ENCODE measurements at regions not wholly inside any gene's neighbourhood (a gene's known extent, or its start where the extent isn't known, plus 50 kb on each side); places are given as distances from the start of the nearest gene placed in this dataset.
A peak's percentile ranks its signal among the peaks of the same experiment; 100 is the strongest.
"Not testable (repeated sequence)": the region's sequence is repeated elsewhere in the genome, so short reads cannot be mapped to it uniquely, and the experiment has no call there.

DNA sequence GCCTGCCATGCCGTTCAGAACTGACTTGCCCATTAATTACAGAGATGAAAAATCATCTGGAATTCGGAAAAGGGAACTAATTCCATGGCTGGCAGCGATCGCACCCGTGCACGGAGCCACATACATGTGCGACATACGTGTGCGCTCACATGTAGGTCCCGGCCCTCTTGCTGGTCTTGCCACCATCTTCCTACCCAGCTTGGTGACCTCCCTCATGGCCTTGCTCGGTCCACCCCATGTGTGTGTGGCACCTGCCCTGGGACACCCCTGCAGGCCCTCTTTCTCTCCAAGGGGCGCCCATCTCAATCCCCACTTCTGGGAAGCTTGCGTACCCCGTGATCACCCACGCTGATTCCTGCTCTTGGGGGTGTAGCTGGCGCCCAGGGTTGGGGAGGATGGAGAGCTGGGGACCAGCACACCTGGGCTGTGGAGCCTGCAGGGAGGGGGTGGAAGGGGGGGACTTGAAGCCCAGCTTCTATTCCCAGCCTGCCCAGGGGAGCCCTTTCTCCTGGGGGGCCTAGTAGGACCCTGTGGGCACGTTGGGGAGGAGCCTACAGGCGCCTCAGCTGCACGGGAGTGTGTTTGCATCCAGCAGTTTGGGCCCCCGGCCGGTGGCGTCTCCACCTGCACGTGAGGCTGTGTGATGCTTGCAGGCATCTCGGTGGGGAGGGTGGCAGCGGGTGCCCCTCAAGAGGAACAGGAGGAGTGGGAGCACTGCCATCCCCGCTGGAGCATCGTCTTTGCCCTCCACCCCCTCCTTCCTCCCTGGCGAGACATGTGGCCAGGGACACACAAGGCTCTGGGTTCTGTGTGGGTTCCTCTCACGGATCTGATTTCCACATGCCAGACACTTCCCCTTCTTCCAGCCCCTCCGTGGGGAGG lies 112.6 kb downstream of the CRLF3 start:
- DNase-seq = not testable (repeated sequence)

DNA sequence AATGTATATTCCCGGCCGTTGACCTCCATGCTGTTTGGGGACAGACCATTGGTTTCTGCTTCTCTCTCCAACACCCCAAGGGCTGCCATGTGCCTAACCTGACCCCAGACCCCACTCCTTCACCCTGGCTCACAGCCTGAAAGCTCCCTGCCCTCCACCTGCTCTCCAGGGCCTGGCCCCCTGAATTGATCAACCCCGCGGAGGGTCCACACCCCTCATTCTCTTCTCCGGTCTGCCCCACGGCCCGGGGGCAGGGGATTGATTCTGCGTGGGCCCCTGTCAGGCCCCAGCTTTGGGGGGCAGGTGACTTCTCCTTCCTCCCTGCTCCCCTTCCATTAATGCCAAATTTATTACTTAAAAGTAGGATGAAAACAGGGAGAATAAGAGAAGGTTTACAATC lies 113.3 kb downstream of the CRLF3 start:
- not testable (repeated sequence) for DNase-seq

DNA sequence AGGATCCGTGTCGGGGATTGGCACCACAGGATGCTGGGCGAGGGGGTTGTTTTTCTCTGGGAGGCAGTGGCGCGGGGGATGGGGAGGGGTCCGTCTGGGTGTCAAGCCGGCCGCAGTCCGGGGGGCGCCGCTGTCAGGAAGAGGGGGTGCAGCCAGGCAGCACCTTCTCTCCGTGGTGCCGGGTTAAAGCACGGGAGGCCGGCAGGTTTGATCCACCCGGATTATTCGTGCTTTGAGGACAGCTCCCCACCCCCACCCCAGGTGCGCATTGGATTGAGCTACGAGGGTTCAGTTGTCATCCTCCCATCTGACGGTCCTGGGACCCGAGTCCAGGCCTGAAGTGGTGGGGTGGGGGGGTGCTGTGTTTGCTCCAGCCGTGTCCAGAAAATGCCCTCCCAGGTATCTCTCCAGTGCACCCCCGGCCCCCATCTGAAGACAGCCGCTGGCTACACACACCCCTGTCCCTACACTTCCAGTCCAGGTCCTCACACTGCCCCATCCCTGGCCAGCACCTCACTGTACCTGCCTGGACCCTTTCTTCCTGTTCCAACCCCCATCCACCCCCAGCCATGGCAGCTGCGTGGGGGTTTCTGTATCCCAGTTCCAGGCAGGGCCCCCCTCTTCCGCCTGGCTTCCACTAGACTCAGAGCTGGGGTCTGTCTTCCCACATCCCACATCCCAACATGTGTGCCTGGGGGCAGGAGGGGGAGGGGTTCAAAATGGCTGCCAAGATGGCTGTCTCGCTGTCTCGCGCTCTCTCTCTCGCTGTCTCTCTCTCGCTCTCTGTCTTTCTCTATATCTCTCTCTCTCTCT lies 114.0 kb downstream of the CRLF3 start:
- not testable (repeated sequence) for DNase-seq

DNA sequence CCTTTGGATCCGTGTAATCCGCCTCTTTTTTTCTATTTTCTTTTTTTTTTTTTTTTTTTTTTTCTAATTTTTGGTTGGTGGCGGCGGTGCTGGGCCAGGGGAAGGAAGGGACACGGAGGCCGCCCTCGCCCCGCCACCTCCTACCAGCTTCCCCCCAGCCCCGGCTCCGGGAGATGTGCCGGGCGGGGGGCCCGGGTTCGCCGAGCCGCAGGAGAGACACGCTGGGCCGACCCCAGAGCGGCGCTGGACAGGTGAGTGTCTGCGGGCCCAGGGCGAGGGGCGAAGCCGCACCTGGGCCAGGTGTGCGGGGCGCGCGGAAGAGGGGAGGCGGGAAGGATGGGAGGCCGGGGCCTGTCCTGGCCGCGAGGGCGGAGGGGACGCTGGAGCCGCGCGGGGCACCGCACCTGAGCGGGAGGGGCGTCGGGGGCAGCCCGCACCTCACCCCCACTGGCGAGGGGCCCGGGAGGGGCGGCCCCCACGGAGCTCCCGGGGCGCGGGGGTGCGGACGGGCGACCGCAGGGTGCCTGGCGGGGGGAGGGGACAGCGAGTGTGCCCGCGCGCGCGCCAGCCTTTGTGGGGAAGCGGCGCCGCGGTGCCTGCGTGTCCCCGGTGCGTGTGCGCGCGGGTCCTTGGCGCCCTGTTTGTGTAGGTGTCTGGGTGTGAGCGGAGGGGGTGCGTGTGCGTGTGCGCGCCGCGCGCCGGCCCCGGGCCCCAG lies 114.8 kb downstream of the CRLF3 start:
- DNase-seq = peak; percentile 69

DNA sequence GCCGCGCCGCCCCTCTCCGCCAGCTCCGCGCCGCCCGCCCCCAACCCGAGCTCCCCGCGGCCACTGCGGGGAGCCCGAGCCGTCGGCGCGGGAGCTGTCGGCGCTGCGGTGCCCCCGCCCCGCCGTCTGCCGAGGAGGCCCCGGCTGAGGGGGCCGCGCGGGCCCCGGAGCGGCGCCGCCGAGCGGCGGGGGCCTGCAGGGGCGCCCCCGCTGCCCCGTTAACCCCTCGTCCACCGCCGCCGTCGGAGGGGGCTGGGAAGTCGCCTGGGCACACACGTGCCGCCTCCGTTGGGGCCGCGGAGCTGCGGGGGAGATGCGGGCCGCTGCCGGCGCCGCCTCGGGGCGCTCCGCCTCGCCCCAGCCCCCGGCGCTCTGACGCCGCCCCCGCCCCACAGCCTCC lies 115.4 kb downstream of the CRLF3 start:
- DNase-seq = peak; percentile 70

DNA sequence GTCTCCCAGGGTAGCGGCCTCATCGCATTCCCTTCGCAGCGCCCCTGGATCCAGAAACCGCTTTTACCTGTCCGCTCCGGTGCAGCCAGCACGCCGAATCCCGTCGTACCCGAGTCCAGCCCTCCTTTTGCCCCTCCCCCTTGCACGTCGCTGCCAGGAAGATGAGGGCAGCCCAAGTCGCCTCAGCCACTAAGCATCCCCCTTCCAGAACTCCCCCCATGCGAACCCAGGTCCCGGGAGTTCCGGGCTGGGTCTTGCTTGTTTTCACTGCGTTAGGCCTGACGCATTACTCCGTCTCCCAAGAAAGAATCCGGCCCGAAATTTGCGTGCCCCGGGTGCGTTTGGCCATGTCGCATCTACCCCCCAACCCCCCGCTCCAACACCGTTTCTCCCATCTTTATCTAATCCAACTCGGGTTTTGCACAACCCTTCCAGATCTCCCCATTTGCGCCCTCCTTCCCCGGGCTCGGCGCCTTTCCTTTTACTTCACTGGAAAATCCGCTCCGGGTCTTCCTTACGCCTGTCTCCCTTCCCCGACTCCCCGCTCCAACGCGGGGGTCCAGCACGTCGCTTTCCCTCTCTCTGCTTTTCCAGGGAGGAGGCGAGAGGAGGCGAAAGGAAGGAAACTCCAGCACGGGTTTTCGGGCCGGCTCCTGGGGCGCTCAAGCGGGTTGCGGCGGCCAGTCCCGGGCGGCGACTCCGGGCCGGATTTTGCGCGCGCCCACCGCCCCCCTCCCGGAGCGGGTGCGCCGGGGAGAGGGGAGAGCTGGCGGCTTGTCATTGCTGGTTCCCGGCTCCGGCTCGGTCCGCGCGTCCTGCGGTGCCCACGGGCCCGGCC lies 116.0 kb downstream of the CRLF3 start:
- DNase-seq = peak; percentile 88

DNA sequence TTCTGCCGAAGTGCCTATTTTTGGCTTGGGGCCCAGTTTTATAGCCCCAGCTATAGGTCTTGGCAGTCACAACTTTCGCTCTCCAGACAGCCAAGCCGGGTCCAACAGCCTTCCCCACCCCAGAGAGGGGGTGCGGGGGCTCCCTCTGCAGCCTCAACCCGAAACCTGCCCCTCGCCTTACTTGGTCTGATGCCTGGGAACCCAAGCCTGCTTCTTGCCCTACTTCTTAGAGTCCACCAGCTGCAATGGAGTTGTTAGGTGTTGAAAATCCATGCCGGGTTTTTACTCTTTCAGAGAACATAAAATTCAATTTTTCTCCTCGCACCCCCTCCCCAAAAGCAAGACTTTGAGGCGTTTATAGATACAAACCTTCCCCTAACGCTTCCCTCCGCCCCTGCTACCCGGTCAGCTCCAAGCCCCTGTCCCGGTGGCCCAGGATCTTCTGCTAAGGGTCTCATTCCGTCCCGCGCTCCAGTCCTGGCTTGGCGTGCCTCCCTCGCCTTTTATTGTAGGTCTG lies 116.7 kb downstream of the CRLF3 start:
- DNase-seq = not testable (repeated sequence)

DNA sequence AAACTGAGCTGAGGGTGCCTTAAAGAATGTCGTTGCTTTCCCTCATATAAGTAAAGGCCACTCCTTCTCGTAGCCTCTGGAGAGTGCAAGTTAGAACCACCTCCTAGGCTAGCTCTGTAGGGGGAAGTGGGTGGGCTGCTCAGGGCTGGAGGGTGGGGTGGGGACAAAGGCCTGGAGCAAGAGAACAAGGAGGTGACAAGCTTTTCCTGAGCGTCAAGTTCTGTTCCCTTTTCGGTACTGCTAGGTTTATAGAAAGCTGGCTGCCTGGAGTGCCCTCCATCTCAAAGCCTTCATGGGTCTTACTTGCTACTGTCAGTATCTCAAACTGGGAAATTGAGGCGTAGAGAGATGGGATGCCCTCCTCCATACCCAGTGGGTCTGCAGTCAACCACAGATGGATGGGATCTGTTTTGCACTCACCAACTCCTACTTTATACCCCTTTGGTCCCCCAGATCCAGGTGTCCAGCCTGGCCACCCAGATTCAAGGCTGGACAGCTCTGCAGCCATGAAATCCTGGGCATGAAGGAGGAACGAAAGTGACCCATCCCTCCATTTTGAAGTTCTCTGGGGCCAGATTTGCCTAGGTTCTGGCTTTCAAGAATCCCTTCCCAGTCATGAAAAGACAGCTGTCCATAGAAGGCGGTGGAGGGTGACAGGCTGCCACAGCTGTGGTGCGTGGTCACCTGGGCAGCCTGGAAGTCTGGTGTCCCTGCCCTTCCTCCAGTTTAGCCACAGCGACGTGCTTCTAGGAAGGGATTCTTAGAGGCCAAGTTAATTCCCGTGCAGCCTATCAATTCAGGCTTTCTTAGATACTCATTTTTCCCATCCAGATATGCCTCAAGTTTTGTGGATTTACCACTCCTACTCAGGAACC lies 117.8 kb downstream of the CRLF3 start:
- not testable (repeated sequence) for DNase-seq

DNA sequence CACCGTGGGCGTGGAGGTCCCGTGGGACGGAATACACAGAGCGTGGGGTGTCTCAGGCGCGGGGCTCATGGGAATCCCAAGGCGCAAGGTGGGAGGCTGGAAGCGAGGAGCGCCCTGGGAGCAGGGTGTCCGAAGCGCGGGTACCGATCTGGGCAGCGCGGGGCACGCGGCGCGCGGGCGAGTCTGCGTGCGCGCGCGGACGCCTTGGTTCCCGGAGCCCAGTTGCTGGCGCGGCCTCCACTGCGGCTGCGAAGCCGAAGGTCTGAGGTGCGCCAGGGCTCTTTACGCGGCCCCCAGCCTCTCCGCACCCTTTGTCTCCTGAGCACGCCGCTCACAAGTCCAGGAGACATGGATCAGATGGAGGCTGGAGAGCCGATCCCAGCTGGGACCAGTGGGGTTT lies 118.5 kb downstream of the CRLF3 start:
- not testable (repeated sequence) for DNase-seq

DNA sequence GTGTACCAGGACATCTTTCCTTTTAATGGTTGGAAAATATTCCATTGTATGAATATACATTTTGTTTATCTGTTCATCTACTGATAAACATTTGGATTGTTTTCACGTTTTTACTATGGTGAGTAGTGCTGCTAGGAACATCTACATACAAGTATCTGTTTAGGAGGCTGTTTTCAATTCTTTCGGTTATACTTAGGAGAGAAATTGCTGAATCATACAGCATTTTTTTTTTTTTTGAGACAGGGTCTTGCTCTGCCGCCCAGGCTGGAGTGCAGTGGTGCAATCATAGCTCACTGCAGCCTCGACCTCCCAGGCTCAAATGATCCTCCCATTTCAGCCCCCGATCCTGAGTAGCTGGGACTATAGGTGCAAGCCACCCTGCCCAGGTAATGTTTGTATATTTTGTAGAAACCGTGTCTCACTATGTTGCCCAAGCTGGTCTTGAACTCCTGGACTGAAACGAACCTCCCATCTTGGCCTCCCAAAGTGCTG lies 122.9 kb downstream of the CRLF3 start:
- no peak for DNase-seq

DNA sequence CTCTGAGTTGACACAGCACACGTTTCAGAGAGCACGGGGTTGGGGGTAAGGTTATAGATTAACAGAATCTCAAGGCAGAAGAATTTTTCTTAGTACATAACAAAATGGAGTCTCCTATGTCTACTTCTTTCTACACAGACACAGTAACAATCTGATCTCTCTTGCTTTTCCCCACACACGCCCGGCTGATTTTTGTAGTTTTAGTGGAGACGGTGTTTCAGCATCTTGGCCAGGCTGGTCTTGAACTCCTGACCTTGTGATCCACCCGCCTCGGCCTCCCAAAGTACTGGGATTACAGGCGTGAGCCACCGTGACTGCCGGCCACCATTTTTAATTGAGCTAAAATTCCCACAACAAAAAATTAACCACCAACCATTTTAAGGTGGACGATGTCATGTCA lies 123.7 kb downstream of the CRLF3 start:
- not testable (repeated sequence) for DNase-seq

DNA sequence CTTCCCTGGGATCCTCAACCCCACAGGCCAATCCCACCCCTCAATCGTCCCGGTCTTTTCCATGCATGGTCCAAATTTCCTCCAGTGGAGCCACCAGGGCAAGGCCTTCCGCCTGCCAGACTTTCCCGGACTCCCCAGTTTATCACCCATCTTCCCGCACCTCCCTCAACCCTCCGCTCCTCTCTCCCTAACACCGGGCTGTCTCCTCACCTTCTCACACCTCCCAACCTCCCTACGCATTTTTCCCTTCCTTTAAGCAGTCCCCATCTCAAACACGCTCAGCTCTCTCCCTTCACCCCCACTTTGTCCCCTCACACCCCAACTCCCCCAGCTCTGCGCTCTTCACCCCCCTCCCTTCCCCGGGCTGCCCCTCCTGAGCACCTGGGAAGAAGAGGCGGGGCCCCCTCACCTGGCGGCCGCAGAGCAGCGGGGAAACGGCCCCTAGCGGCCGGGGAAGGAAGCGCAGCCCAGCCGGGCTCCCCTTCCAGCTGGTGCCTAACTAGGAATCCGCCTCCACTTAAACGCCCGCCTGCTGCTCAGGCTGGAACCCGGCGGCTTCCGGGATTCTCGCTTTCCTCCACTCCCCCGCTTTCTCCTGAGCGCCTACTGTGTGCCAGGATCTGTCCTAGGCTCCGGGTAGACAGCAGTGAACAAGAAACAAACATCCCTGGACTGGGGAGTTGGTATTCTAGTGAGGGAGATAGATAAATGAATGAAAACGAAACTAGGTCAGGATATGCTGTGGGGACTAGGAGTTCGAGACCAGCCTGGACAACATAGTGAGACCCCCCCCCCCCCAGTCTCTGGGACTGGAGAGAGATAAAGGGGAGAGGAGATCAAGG lies 126.7 kb downstream of the CRLF3 start:
- DNase-seq = peak; percentile 91

DNA sequence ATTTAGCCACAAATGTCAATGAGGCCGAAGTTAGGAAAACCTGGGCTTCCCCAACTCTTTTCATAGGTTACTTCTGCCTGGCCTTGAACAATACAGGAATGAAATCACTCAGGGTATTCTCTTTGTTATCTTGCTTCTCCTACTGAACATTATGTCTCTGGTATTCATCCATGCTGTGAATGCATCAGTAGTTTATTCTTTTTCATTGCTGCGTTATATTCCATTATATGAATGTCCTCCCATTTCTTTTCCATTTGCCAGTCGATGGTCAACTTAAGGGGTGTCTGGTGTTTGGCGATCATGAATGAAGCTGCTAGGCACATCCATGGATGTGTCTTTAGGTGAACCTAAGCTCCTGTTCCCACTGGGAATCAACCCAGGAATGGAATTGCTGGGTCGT lies 128.3 kb downstream of the CRLF3 start:
- DNase-seq = no peak

DNA sequence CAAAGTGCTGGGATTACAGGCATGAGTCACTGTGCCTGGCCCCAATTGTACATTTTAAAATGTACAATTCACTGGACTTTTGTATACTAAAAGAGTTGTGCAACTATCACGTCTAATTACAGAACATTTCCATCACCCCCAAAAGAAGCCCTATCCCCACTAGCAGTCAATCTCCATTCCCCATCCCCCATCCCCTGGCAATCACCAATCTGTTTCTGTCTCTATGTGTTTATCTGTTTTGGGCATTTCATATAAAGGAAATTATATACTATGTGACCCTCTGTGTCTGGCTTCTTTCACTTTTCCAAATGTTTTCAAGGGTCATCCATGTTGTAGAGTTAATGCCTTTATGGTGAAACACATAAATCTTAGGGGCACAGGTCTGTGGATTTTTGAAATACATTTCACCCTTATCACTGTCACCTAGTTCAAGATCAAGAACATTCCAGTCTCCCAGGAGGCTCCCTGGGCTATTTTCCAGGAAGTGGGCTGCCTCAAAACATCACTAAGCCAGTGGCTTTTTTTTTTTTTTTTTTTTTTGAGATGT lies 129.2 kb downstream of the CRLF3 start:
- not testable (repeated sequence) for DNase-seq

DNA sequence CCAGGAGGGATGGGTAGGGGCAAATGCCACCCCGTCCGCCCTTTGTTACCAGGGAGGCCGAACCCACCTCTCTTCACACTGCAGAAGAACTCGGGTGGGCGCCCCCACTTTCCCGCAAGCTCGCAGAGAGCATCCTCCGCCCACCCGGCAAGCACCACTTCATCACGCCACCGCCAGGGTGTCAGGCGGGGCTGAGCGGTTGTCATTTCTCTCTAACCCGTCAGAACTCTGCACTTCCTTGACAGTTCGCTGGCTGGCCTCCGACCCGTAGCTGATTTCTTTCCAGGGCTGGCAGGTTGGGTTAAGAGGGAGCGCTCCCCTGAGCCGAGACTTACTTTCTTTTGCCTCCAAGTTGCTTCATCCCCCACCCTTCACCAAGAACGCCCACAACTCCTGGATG lies 130.7 kb downstream of the CRLF3 start:
- DNase-seq = peak; percentile 79

DNA sequence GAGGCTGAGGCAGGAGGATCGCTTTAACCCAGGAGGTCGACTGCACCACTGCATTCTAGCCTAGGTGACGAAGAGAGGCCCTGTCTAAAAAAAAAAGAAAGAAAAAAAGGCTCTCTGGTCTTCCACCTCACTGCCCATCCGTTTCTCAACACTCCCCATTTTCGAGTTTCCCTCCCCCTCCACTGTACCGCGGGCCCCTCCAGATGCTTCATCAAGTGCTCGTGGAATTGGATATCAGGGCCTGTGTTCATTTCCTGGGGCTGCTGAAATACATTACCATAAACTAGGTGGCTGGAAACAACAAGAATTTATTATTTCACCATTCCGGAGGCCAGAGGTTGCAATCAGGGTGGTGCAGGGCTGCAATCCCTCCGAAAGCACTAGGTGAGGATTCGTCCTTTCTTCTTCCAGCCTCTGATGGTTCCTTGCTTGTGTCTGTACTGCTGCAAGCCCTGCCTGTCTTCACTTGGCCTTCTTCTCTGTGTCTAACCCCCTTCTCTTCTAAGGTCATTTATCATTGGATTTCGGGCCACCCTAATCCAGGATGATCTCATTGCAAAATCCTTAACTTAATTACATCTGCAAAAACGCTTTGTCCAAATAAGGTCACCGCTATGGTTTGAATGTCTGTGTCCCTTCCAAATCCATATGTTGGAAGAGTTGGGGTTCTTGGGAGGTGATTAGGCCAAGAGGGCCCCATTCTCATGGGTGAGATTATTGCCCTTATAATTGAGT lies 135.1 kb downstream of the CRLF3 start:
- not testable (repeated sequence) for DNase-seq

DNA sequence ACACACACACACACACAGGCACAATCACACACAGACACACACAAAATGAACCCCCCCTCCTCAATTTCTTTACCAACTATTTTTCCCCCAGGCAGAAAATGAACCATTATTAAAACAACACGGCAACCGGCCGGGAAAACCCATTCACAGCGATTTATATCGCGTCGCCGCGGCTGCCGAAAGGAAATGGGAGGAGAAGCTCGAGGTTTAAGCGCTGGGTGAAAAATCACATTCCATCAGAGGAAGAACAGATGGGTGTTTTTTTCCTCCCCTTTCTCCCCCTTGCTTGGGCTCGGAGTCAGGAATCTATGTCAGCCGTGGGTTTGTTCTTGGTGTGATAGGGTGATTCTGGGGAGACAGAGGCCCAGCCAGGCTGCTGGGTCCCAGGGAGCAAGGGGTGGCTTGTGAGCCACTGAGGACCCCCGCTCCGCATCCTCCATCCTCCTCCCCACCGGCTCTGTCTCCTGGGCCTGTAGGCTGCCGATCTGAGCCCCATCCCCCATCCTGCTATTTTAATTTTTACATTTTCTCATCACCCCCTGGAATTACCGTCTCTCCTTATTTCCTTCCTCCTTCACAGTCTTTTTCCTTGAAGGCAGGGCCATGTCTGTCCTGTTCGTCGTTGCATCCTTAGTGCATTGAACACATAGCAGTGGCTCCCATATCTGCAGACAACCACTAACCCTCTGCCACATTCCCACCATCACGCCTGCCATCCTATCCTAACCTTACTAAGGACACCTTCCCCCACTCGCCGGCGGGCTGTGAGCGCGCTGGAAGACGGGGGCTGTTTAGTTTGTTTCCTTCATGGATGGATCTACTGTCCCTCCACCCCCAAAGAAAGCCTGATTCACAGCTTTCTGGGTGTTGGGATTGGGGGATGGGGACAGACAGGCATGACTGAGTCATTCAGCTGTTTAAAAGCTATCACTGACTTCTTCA lies 137.7 kb downstream of the CRLF3 start:
- not testable (repeated sequence) for DNase-seq

DNA sequence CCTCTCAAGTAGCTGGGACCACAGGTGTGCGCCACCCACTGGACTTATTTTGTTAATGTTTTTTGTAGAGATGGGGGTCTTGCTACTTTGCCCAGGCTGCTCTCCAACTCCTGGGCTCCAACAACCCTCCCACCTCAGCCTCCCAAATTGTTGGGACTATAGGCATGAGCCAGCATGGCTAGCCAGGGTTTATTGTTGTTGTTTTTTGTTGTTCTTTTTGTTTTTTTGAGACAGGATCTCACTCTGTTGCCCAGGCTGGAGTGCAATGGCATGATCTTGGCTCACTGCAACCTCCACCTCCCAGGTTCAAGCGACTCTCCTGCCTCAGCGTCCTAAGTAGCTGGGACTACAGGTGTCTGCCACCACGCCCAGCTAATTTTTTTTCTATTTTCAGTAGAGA lies 142.2 kb downstream of the CRLF3 start:
- not testable (repeated sequence) for DNase-seq

All from activated effector memory CD4-positive, alpha-beta T cell treated with anti-CD3 and anti-CD28 coated beads, Interleukin-2, amount 50 U/mL, for 16 hours (primary cell).